H1 (cell line): ENCODE measurements at regions not wholly inside any gene's neighbourhood (a gene's known extent, or its start where the extent isn't known, plus 50 kb on each side); places are given as distances from the start of the nearest gene placed in this dataset.

ENCODE experiments used
- FOSL1 ChIP-seq: IDR thresholded peaks from 2 replicates; pipeline ENCODE4 v1.6.1; 2011; ENCODE audit warnings: mild to moderate bottlenecking, low read depth, low read length, moderate library complexity; ENCODE audit not compliant: insufficient read depth
- GTF2F1 ChIP-seq: IDR thresholded peaks from 2 replicates; pipeline ENCODE4 v1.6.1; 2012; ENCODE audit warnings: low read depth, low read length, improper control_type of control experiment, borderline replicate concordance
- KDM1A ChIP-seq: fragments of 200-600, 300-600 bp; sonication (generic); IDR thresholded peaks from 2 replicates; pipeline ENCODE4 v1.7.1; 2016; ENCODE audit warnings: mild to moderate bottlenecking, low read length, borderline replicate concordance
- MAFK ChIP-seq: IDR thresholded peaks from 2 replicates; pipeline ENCODE4 v1.6.1; 2012; ENCODE audit warnings: low read depth, mild to moderate bottlenecking, improper control_type of control experiment, low read length
- POU5F1 ChIP-seq: IDR thresholded peaks from 2 replicates; pipeline ENCODE4 v1.6.1; 2011; ENCODE audit warnings: low read depth, mild to moderate bottlenecking, low read length, moderate library complexity
- SIX5 ChIP-seq: IDR thresholded peaks from 2 replicates; pipeline ENCODE4 v1.6.1; 2011; ENCODE audit warnings: mild to moderate bottlenecking, low read depth, low read length

DNA sequence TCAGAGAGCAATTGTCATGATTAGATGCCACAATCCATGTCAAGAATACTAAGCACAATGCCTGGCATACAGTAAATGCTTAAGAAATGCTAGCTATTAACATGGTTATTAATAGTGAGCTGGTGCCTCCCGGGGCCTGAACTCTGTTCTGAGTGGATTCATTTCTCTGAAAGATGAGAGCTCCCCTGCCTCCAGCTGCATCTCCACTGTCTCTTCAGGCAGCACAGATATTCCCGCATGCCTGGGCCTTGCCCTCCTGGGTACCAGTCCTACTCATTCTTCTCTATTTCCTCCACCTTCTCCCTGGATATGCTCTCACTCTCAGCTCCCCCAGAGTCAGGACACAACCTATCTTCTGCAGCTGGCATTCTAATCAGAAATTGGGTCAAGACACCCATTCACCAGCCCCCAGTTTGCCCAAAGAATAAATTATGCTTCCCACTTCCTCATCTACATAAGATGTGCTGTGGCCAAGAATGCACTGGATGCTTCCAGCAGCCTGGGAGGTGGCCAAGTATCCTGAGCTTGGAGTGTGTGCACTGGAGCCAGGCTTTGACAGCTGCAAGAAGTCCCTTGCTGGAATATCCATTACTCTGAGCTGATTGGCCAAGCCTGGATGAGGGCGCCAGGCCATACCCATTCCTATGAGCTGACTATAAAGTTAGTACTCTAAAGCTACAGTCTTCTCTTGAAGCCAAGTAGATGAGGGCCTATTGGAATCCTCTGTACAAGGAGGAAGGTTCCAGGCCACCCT, 669.0 kb downstream of the ACTL7B start (continued):
- no peak for TF ChIP-seq FOSL1
- TF ChIP-seq GTF2F1: no peak
- TF ChIP-seq KDM1A: no peak
- no peak for TF ChIP-seq SIX5
- TF ChIP-seq POU5F1: no peak
- no peak for TF ChIP-seq MAFK
